Stimulated activated CD4-positive, alpha-beta T cell treated with anti-CD3 and anti-CD28 coated beads, Interleukin-12 subunit alpha, Interleukin-12 subunit beta, amount 100 ng/mL, for 48 hours (primary cell): ENCODE measurements at regions not wholly inside any gene's neighbourhood (a gene's known extent, or its start where the extent isn't known, plus 50 kb on each side); places are given as distances from the start of the nearest gene placed in this dataset.
"Not testable (repeated sequence)": the region's sequence is repeated elsewhere in the genome, so short reads cannot be mapped to it uniquely, and the experiment has no call there.

ENCODE experiments used
- DNase-seq, 3 donors: peaks; one replicate each; pipeline ENCODE4 v3.0.0-alpha.2; 2020; ENCODE audit warnings: low read depth in 2 of 3, low spot score in 1 of 3

DNA sequence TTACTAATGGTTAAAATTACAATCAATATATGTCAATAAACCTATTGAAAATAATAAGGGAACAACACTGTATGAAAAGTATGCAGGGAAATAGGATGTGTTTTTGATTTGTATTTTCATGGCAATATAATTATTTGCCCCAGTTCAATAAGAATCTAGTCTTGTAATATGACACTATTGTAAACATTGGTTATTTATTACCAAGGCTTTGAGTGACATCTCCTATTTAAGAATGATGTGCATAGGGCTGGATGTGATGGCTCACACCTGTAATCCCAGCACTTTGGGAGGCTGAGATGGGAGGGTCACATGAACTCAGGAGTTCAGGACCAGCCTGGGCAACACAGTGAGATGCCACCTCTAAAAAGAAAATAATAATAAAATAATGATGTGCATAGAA is 78.6 kb upstream of the DTNBP1 start:
- no peak for DNase-seq

DNA sequence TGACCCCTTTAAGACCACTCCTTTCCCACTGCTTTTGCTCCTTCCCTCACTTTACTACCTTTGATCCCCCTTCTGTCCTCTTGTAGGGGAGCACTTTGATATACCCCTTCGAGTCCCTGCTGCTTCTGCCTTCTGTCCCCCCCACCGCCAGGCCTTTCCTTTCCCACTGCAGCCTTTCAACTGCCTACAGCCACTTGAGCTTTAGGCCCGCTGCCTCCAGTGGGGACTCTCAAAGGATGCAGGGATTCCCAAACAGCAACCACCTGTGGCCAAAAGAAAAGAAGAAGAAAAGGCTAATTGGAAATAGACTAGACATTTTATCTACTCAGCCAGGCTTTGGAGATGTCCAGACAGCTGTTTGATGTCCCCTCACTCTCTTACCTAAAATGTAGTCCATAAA is 77.0 kb upstream of the DTNBP1 start:
- no peak for DNase-seq

DNA sequence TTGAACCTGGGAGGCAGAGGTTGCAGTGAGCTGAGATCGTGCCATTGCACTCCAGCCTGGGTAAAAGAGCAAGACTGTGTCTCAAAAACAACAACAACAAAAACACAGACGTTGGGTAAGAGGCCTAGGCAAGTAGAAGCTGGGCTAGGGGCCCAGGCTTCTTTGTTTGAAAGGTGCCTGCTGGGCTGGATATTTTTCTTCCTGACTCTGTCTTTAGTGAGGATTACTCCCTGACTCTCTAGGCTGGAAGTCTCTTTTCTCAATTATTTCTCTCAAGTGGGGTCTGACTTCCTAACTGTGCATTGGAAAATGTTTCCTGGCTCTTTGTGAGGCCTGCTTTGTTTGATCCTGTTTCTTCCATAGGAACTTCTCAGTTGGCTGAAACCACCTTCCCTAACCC is 76.5 kb upstream of the DTNBP1 start:
- no peak for DNase-seq

DNA sequence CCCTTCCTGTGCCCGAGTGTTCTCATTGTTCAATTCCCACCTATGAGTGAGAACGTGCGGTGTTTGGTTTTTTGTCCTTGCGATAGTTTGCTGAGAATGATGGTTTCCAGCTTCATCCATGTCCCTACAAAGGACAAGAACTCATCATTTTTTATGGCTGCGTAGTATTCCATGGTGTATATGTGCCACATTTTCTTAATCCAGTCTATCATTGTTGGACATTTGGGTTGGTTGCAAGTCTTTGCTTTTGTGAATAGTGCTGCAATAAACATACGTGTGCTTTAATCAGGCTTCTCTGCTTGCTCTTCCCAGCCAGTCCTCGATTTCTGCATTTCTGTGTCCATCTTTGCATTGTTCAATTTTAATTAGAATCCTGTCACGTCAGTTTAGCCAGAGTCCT is 75.4 kb upstream of the DTNBP1 start:
- DNase-seq = not testable (repeated sequence)

DNA sequence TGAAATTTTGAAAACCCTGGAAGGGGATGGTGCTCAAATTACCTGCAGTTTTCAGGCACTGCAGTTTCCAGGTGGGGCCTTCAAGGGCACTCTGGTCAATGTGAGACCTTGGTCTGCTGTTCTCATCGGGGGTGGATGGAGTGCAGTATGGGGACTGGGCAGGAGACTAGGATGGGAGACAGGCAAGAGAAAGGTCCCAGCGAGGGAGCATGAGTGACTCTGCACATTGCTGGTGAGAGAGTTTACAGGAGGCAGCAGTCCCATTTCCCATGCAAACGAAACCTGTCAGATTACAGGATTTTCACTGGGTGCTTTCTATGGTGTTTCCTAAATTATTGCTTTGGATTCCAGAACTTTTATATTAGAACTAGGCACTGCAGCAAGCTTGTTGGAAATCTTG is 73.5 kb upstream of the DTNBP1 start:
- no peak for DNase-seq

DNA sequence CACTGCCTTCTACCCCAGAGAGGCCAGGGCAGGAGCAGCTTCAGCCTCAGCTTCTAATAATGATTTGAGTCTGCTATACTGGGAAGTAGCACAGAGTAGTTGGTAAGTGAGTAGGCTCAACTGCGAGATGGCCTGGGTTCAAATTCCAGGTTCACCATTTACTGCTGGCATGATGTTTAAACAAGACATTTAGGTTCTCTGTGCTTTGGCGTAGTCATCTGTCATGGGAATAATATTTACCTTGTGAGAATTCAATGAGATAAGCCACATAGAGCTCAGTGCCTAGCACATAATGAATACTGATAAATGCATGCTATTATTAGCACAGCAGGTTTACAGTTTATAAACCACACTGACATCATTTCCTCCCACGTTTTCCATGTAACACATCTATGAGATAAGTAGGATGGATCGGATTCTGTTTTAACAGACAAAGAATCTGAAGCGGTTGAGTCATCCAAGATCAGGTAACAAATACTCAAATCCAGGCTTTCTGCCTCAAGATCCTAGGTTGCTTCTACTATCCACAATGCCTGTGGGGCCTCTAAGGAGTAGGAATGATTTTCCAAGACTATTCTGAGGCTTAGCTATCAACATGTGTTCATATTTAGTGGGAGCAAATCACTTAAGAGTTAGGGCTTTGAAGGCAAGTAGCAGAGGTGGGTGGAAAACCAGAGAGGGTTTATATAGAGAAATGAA is 72.9 kb upstream of the DTNBP1 start:
- DNase-seq = peak in 1 of 3 donors; percentile 27

DNA sequence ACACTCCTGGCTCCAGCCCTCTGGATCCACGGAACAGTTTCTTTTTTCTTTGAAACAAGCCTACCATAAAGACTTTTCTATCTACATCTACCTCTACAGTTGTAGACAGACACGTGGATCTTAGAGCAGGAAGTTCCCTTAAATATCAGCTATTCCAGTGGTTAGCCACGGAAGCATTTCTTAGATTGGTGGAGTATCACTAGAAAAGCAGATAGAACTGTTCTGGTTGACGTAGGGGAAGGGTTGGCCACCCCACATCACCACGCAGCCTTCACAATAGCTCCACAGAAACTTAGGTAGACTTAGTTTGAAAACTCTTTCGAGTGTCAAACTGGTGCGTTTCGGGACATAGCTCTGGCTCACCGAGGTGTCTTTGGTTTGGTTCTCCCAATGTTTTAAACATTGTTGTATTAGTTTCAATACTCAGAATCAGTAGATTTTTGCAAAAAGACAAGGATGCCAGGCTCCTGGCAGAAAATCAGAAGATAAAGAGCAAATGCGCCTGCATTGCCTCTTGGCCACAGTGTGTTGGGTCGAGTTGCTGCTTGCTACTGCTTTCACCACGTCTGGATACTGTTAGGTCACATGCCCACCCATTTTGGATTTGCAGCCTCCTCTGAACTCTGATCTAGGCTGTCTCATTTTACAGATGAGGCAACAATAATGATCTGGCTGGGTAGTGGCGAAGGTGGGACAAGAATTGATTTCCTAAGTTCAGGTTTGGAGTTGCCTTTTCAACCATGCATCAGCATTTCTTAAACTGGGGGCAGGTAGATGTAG is 71.5 kb upstream of the DTNBP1 start:
- DNase-seq = no peak

DNA sequence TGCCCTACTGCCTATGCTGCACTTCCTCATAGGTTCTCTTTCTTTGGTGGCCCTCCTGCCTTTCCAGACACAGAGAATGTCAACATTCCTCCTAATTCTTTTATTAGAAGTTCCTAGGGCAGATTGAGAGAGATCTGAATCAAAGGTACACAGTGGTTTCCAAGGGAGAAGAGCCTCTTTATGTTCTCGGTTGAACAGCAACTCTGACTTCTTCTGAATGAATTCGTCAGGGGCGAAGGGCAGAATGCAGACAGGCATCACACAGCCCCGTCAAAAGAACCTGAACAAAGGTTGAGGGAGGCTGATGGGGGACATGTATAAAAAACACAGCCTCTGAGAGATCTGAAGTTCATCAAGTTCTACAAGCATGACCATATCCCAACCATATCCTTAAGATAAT is 68.1 kb upstream of the DTNBP1 start:
- no peak for DNase-seq

DNA sequence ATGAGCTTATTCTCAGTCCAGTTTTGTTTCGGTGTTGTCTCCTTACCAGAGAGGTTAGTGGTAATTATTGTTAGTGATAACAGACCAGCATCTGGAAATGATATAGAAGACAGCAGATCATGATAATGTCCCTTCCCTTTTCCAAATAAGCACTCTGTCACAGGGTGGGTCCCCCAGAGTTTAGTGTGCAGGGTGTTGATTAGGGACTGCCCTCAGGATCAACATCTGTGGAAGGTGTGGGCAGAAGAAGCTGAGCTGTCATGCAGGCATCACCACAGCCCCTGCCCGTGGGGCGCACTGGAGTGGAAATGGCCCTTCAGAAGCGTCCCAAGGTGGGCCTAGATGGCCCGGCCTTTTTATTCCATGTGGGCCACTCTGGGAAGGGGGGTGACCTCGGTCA is 67.6 kb upstream of the DTNBP1 start:
- no peak for DNase-seq

DNA sequence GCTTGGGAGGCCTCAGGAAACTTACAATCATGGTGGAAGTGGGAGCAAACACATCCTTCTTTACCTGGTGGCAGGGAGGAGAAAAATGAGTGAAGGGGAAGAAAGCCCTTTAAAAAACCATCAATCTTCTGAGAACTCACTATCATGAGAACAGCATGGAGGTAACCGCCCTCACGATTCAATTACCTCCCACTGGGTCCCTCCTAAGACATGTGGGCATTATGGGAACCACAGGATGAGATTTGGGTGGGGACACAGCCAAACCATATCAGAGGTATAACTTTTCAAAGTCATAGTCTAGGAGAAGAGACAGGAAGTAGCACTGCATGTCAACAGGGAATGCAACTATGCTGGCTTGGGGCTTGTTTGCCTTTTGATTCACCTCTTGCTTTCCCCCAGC is 59.9 kb upstream of the DTNBP1 start:
- no peak for DNase-seq

DNA sequence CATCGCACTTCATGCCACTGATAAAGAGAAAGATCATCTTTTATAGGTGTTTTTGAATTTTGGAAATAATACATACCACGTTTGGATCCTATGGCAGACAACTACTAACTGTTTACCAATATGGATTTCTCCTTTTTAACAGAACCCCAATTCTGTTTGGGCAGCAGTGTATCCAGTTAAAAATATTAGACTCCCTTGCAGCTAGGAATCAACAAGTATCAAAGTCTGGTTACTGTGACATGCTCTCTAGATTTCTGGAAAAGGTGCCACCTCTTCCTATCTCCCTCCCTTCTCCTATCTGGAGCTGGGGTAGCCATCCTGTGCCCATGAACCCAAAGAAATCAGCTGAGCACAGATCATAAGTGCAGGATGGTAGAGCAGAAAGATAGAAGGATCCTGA is 54.1 kb upstream of the DTNBP1 start:
- no peak for DNase-seq

DNA sequence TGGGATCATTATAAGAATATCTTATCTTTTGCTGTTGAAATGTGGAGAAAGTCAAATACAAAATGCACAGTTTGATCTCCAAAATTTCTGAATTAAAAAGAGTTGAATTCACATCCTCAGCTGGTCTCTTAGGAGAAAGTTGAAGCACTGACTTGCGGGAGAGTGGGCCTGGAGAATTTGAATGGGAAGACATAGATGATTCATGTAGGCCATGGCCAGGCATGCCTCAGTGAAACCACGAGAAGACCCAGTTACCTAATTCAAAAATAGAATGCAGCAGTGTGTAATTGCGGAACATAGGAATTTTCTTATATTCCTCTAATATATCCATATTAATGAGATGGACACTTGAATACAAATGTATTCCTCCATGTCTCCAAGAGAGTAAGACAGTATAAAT is 53.0 kb upstream of the DTNBP1 start:
- DNase-seq = no peak

DNA sequence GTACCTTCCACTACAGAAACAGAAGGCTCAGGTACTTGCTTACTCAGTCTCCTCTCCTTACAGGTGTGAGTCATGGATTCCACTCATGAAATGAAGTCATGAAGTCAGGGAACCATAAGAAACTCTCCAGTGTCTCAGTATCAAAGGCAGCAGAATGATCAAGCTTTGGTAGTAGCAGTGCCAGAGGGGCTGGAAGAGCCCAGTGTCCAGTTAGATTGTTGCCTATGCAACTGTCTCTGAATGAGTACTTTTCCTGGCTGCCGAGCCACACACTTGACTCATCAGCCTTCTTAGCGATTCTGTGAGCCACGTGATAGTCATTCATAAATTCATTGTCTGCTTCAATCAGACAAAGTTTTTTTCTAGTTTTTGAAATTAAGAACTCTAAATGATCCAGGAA is 52.2 kb upstream of the DTNBP1 start:
- DNase-seq = peak in 2 of 3 donors; percentile 29 to 37

DNA sequence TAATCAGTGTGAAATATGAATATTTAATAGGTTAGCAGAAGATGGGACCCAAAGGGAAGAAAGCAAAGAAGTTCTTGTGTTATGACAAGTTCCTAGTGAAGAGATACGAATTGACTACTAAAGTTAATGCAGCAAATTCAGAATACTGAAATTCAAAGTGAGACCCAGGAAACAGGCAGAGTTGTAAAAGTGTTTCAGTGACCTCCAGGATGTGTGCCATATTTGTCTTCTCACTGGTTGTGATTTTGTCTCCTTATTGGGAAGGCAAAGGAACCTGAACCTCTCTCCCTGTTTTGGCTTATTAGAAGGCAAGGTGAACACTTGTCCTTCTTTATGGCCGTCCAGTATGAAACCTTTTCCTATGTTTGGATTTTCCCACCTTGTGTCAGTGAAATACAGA is 51.8 kb upstream of the DTNBP1 start:
- DNase-seq = no peak

DNA sequence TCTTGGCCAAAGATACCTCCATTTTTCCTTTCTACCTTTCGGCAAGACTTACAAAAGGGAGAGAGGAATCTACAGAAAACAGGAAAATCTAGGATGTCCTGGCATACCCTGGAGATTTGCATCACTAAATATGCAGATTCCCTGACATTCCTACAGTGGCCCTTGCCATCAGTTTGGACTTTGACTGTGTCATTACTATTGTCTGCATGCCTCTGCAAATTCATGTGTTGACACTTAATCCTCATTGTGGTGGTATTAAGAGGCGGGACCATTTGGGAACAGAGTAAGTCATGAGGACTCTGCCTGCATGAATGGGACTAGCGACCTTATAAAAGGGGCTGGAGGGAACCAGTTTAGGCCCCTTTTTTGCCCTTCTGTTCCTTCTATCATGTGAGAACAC is 50.5 kb upstream of the DTNBP1 start:
- no peak for DNase-seq

DNA sequence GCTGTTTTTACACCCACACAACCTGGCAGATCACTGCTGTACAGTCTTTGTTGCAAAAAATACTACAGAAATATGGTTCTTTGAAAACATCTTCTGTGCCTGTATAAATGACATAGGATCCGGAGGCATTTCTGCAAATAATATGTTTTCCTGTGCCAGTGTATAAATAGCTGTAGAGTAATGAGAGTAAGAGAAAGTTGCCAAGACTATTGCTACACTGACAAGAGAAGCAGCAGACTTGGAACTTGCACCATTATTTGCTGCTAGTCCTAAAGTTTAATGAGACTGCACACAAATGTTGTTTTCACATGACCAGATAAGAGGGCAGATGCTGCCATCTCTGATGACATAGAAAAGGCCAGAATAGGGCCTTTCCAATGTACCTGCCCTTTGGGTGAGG is 50.0 kb upstream of the DTNBP1 start:
- no peak for DNase-seq
